HG02571 (cell line): ENCODE measurements at regions not wholly inside any gene's neighbourhood (a gene's known extent, or its start where the extent isn't known, plus 50 kb on each side); places are given as distances from the start of the nearest gene placed in this dataset.
"Not testable (repeated sequence)": the region's sequence is repeated elsewhere in the genome, so short reads cannot be mapped to it uniquely, and the experiment has no call there.

ENCODE experiments used
- ATAC-seq: cut with Tn5 transposase; IDR thresholded peaks from one replicate; pipeline ENCODE4 v1.9.1; 2021; ENCODE audit warnings: mild to moderate bottlenecking, moderate library complexity; ENCODE audit not compliant: unreplicated experiment

DNA sequence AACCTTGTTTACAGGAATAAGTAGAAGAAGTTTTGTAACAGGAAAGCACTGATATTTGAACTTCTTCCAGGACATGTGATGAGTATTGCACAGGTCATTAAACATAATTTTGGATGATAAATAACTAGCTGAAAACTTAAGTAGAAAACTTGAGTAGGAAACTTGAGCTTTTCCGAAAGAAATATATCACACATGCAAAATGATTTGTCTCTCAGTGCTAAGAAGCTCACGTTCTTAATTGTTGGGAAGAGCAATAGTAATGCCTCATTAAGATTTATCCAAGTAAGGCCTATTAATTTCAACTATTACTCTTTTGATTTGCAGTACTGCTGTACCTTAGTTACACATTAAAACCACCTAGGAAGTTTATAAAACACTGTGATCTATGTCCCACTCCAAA, 1921.9 kb upstream of the LRRTM1 start:
- no peak for ATAC-seq

DNA sequence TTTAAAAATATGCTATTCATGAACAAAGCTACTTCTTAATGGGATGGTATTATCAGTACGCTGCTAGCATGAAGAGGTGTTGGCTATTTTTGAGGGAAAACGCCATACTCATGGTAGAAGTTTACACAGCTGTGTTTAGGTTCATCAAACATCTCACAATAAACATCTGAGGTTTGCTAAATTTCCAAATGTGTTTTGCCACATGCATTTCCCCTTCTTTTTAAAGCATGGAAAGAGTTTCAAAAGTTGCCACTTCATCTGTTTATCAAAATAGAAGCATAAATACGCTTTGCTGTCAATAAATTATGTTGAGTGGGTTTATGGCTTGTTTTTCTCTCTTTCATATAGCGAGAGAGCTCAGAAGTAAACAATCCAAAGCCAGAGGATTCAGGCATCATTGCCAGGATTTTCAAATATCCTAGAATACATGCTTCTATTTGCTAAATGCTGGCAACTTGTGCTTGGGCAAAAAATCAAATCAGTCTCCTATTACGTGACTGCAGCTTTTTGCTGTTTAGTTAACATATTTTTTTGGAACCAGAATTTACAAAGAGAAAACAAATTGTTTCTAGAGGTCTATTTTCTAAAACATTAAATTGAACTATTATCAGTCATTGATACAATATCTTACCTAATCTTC, 1919.9 kb upstream of the LRRTM1 start:
- no peak for ATAC-seq

DNA sequence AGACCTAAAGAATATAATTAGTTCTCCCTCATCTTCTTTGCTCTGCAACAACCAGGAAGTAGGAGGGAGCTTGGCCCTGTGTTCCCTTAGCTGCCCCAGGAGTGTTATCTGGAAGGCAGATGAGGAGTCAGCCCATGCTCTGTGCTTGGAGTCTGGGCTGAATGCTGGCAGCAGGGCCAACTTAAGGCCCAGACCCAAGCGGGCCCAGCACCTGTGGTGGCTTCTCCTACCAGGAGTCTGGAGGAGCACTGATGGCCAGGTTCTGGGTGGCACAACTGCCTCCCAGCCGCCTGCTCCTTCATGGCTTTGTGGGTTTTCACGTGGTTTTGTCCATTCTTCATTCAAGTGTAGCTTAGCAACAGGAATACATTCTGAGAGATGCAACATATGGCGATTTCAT, 1910.7 kb upstream of the LRRTM1 start:
- no peak for ATAC-seq

DNA sequence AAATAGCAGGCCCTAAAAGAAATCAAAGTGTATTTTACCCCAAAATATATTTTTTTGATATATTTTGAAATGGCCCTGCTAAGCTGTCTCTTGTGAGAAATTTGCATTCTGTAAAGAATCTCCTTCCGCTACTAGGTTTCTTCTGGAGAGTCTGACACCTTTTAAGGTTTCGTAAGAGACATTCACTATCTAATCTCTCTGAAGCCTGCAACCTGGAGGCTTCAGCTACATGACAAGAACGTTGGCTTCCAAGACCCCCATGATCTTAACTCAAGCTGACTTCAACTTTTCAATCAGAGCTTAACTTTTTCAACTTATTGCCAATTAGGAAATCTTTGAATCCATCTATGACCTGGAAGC, 1894.9 kb upstream of the LRRTM1 start:
- no peak for ATAC-seq

DNA sequence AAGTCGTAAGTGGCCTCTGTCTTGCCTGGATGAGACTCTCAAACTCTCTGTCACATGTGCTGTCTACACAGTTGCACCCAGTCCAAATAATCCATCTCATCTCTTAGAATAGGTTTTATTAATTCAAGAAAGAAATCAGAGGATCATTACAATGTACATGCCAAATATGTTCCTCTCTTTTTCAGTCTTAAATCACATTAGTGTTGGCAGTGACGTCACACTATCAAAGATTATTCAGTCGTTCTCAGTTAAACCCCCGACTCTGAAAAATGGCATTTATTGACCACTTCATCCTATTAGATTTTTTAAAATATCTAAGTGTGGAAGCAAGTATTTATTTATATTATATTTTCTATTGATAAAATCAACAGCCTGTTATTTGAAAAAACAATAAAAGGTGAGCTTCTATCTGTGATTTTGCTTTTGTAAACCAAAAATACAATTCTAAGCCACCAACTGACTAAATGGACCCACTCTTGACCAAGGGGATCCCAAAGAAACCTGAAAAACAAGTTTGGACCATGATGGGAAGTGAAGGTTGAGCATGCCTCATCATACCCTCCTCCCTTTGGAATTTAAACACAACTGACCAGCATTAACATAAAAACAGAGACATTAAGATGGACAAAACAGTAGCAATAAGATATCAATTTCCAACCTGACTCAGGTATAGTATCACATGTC, 1894.4 kb upstream of the LRRTM1 start:
- no peak for ATAC-seq

DNA sequence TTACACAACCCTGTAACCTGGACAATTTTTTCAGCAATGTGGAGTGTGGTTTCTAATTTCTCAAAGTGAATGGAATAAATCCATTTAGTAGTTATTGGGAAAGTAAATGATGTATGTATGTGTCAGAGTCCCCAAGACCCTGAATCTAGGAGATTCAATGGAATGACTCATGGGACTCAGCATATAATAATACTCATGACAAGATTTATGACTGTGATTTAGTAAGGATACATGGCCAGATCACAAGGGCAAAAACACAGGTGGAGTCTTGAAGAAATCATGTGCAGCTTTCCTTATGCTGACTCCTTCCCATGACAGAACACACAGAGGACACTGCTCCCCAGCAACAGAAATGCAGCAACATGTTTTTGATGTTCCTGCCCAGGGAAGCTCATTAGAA, 1877.7 kb upstream of the LRRTM1 start:
- ATAC-seq: no peak

DNA sequence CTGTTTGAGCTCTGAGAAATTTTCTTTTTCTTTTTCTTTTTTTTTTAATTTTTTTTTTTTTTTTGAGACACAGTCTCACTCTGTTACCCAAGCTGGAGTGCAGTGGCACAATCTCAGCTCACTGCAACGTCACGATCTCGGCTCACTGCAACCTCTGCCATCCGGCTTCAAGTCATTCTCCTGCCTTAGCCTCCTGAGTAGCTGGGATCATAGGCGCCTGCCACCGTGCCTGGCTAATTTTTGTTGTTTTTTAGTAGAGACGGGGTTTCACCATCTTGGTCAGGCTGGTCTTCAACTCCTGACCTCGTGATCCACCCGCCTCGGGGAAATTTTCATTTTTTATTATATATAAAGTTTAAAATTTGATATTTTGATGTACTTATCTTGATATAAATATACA, 1870.7 kb upstream of the LRRTM1 start:
- ATAC-seq: not testable (repeated sequence)

DNA sequence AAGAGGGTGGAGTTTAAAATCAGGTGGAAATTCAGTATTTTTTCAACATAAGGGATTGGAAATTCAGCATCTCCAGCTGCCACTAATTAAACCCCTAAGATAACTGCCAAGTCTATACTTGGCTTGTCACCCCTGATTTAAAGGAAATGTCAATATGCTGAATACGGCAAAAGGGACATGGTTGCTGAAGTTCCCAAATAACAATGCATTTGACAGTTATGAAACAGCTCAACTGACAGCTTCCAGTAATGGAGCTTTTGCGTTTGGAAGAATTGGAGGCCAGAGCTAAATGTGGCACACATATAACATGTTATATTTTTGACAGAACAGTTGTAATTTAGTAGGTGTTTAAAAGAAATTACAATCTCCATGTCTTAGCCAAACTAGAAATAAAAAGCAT, 1867.9 kb upstream of the LRRTM1 start:
- no peak for ATAC-seq

DNA sequence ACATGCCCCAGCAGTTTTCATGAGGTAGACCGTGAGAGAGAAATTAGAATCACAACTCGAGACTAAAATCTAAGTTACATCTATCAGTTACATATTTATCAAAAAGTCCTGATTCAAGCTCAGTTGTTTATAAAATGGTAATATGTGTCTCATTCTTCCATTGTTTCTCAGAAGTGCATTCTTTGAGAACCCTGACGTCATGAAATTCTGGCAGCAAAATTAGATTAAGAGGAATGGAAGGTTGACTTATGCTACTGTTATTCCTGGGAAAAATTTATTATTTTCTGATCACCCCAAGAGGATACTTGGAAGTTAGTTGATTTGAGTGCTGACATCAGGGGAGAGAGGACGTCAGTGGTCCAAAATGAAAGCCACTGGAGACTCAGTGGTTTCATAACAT, 1864.8 kb upstream of the LRRTM1 start:
- no peak for ATAC-seq

DNA sequence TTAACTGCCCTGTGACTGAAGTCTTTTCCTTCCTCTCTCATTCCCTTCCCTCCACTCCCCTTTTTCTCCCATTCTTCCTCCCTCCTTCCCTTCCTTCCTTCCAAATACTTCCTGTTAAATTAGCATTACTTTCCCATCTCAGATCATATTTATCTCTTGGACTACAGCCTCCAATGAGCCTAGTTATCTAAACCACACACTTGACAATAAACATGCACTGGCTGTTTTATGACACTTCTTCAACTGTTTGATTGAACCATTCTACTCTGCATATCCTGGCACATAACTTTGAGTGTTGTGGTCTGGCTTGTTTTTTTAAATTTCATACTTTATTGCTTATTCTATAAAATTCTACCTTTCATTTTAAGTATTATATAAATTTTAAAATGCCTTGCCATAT, 1860.8 kb upstream of the LRRTM1 start:
- no peak for ATAC-seq

DNA sequence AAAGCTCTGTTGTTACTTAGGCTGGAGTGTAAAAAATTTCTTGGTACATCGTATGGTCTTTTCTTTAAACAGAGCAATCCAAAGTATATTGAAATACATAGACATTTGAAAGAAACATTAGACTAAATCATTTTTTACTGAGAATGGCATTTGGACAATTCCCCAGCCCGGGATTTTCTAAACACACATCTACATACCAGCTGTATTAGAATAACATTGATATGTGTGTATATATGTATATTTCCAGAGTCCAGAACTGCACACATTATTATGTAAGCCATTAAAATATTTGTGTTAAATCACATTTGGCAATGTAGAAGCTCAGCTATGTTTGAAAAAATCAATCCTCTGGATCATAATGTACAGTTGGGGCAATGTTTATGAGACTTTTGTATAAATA, 1853.6 kb upstream of the LRRTM1 start:
- no peak for ATAC-seq

DNA sequence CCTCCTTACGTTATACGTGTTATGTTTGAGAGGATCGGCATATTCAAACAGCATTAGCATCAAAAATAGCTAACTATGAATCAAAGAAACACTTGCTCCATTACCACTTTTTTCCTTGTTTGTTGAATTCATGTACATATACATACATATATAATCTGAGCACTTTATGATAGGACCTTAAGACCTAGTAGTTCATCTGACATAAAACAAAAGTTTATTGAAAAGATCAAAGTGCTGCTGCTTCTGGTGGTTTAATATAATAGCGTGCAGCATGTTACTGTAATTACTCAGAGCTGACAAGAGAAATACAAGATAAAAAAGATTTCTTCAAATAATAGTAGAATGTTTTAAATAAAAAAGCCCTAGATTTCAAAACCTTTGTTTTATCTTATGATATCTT, 1850.9 kb upstream of the LRRTM1 start:
- ATAC-seq: no peak

DNA sequence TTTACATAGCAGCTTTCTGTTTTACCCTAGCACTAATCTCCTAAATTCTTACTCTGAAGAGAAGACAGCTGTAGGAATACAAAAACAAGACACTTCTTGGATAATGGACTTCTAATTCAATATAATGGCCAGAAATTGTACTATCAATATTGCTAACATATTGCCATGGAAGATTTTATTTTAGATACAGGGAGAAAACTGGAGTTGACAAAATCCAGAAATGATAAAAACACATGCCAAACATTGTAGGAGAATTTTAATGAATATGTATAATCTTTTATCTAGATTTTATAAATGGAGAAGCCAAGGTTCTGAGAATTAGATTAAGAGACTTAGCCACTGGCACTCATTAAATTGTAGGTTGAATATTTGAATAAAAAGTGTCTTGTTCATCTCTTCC, 1838.8 kb upstream of the LRRTM1 start:
- ATAC-seq: no peak

DNA sequence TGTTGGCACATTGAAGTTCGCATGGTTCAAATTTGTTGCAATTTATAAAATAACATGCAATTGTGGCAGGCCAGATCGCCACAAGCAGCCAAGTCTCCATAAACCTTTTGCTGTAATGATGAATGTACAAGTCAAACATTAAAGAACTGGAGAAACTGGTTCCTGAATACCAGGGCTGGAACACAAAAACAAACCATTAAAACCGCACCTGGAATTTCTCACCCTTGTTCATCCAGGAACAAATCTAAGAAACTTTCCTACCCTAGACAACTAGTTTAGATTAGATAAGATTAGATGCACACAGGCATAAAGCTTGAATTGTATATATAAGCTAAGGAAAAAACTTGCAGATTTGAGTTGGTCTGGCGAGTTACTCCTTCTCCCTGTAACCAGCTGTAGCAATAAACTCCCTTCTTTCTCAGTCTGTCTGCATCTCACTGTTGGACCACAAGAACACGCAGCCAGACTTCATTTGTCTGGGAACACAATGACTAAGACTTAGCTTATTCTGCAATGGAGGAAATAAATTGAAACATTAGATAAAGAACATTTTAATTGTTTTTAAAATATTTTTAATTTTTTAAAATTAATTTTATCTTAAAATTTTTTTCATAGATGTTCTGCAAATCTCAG, 1835.5 kb upstream of the LRRTM1 start:
- no peak for ATAC-seq

DNA sequence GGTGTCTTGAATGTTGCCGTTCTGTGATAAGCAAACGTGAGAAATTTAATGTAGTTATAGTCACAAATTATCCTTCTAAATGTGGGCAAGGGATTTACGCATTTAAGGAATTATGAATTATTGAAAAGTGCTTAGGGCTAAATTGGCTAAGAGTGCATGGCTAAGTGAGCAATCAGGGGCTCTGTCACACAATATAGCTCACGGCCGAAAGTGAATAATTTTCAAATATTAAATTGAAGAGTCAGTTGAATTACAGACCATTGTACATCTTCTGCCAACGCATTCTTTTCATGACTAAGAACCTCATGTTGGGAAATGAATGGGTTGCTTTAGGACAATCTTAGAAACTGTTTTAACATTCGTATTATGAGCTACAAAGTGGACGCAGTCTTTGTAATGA, 1832.9 kb upstream of the LRRTM1 start:
- no peak for ATAC-seq

DNA sequence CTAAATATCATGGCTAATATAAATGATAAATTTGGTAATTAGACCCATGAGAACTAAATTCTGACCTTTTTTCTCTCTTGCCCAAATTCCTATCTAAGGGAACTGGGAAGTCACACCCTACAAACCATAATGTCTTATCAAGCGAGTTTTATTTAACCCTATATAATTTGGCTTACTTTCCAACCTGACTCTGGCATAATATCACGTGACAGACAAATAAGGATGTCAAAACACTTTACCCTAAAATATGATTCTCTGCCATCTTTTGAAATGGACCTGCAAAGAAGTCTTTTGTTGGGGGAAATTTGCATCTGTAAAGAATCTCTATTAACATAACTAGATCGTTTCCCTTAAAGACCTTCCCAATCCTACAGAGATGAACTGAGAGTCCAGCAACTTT, 1823.5 kb upstream of the LRRTM1 start:
- ATAC-seq: no peak

DNA sequence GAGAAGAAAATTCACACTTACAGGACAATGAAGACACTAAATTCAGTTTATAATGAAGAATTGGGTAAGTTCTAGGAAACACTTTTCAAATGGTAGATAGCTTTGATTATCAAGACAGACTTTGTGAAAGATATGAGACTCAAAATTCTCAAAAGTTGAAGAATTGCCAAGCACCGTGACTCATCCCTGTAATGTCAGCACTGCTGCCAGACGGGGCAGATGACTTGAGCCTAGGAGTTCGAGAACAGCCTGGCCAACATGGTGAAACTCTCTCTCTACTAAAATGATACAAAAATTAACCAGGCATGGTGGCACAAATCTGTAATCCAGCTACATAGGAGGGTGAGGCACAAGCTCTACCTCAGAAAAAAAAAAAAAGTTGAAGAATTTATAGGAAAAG, 1820.1 kb upstream of the LRRTM1 start:
- no peak for ATAC-seq

DNA sequence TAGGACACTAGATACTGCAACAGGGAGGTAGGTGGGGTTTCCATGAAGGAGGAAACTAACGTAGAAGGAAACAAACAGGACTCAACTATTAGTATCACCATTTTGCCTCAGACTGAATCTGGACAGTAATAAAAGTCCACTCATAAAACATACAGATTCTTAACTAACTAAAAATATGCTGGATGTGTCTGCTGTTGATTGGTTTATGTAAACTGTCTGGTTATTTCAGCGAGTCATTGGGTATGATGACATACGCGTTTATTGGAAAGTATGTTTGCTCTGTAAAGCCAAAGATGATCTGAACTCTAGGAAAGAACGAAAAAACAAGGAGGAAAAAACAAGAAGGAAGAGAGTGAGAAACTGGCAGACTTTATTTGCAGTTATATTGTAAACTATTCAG, 1816.1 kb upstream of the LRRTM1 start:
- ATAC-seq: no peak

DNA sequence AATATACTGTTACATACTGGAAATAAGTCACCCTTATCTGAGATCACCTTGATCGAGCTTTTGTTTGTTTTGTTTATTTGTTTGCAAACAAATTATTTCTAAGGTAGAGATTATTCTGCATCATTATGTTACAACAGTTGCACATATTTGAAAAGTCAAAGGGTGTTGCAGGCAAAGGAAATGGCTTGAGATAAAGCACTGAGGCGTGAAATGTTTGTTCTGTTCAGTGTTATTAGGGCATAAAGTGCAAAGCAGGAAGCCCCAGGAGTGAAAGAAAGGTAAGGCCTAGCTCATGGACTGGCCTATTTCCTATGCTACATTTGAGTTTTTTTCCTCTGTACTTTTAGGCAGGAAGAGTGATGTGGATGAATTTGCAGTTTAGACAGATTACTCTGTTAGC, 1815.6 kb upstream of the LRRTM1 start:
- no peak for ATAC-seq

DNA sequence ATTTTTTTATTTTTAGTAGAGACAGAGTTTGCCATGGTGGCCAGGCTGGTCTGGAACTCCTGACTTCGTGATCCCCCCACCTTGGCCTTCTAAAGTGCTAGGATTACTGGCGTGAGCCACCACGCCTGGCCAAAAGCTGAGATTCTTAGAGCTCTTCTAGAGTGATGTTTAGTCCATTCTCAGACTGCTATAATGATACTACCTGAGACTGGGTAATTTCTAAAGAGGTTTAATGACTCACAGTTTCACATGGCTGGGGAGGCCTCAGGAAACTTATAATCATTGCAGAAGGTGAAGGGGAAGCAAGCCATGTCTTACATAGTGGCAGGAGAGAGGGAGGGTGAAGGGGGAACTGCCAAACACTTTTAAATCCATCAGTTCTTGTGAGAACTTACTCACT, 1804.9 kb upstream of the LRRTM1 start:
- no peak for ATAC-seq

DNA sequence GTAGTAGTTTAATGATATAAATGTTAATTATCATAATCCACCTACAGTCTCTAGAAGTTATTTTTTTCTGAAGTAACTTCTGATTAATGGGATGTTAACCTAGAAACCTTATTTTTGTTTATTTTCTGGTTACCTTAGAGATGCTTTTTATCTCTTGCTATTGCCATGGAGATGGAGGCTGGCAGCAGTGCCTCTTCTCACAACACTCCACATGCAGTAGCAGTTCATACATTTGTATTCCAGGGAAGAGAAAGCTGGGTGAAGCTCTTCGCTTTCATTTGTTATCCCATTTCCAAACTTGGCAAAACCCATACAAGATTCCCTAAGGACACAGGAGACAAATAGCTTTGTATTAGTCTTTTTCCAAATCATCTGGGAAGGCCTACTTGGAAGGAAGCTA, 1794.1 kb upstream of the LRRTM1 start:
- ATAC-seq: no peak

DNA sequence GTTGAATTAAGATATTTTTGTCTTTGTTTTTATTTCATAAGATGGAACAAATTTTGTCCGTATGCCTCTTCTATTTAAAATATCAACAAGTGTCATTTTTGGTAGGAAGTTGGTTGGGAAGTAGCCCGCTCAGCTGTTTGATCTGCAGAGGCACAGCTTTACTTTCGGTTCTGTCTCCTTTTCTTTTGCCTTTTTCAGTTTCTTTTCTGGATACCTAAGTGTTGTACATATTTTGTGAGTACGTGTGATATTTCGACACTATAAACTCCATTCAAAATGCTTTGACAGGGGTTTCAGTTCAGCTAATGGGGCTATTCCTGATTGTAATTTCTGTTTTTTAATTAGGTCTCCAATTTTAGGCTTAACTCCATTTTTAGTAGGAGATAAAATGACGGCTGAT, 1785.0 kb upstream of the LRRTM1 start:
- ATAC-seq: no peak
